Type B pancreatic cell (in vitro differentiated cells): ENCODE measurements at regions not wholly inside any gene's neighbourhood (a gene's known extent, or its start where the extent isn't known, plus 50 kb on each side); places are given as distances from the start of the nearest gene placed in this dataset.

Source experiments
- DNase-seq: peaks from one replicate; pipeline ENCODE4 v3.0.0; 2021; ENCODE audit warnings: mixed read lengths; ENCODE audit not compliant: unreplicated experiment; ENCODE audit errors: extremely low spot score
- H3K27ac Mint-ChIP-seq: 2 replicates; pipeline ENCODE4 v1.8.0; 2021; ENCODE audit warnings: mild to moderate bottlenecking, mixed read lengths
- H3K27me3 Mint-ChIP-seq: 2 replicates; pipeline ENCODE4 v1.8.0; 2021; ENCODE audit warnings: mixed read lengths
- H3K36me3 Mint-ChIP-seq: 2 replicates; pipeline ENCODE4 v1.8.0; 2021; ENCODE audit warnings: mixed read lengths
- H3K4me1 Mint-ChIP-seq: one replicate; pipeline ENCODE4 v1.8.0; 2021; ENCODE audit warnings: mixed read lengths; ENCODE audit not compliant: unreplicated experiment
- H3K4me3 Mint-ChIP-seq: 2 replicates; pipeline ENCODE4 v1.8.0; 2021; ENCODE audit warnings: mild to moderate bottlenecking, mixed read lengths
- H3K9me3 Mint-ChIP-seq: 2 replicates; pipeline ENCODE4 v1.8.0; 2021; ENCODE audit warnings: mixed read lengths
- TF ChIP-seq, protein P1 (sequence below): fragments of 200-600 bp; sonication (generic); conservative IDR thresholded peaks from 2 replicates; pipeline ENCODE4 v1.5.0; 2021; ENCODE audit warnings: antibody characterized with exemption, mild to moderate bottlenecking

DNA sequence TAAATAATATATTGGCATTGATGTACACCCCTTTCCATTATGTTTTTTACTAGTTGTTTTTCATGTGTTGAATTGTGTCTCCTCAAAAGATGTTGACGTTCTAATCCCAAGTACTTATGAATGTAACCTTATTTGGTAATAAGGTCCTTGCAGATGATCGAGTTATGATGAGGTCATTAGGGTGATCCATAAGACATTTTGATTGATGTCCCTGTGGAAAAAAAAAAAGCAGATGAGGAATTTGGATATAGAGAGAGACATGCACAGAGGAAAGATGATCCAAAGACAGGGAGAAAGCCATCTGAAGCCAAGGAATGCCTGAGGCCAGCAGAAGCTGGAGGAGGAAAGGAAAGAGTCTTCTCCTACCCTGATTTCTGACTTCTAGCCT, 632.7 kb downstream of the TLR4 start:
- Mint-ChIP-seq H3K36me3 (no peaks in the 10 kb centered on the region), H3K27ac (no peak overlapping the region), H3K4me3 (no peak overlapping the region), H3K4me1 (no peaks in the 10 kb centered on the region), H3K9me3 (no peaks in the 10 kb centered on the region), H3K27me3 (no peaks in the 10 kb centered on the region)
- TF ChIP-seq, protein P1, sequence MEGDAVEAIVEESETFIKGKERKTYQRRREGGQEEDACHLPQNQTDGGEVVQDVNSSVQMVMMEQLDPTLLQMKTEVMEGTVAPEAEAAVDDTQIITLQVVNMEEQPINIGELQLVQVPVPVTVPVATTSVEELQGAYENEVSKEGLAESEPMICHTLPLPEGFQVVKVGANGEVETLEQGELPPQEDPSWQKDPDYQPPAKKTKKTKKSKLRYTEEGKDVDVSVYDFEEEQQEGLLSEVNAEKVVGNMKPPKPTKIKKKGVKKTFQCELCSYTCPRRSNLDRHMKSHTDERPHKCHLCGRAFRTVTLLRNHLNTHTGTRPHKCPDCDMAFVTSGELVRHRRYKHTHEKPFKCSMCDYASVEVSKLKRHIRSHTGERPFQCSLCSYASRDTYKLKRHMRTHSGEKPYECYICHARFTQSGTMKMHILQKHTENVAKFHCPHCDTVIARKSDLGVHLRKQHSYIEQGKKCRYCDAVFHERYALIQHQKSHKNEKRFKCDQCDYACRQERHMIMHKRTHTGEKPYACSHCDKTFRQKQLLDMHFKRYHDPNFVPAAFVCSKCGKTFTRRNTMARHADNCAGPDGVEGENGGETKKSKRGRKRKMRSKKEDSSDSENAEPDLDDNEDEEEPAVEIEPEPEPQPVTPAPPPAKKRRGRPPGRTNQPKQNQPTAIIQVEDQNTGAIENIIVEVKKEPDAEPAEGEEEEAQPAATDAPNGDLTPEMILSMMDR: no peak
- no peak for DNase-seq

DNA sequence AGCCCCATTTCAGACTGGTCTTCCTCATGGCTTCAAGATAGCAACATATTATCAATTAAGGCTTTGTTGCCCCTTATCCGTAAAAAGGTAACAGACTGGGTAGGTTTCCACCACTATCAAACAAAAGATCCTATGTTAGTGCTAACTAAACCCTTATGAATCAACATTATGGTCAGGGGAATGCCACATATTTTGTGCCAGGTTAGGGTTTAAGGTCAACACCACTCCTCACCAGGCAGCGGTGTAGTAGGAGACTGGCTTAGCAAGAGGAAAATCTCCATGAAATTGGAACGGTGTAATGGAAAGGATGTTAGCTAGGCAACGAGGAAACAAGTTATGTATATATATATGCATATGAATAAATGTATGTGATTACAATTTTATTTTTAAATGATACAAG, 655.8 kb downstream of the TLR4 start:
- TF ChIP-seq, protein P1: no peak
- no peaks in the 10 kb centered on the region for H3K9me3 Mint-ChIP-seq

DNA sequence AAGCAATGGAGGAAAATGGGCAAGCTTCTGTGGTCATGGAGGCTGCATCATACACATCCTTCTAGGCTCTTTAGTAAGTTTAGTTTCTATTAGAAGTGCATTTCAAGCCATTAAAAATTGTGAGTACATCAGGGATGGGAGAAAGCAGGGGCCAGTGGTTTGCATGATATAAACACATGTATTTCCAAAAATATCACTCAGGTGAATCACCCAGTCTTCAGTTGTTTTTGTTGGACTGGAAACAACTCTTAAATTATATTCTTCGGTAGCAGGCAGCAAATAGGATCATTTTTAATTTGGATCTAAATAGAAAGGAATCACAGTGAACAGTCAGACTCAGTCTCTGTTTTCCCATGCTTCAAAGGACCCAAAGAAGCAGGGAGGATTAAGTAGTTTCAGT, 657.9 kb downstream of the TLR4 start:
- TF ChIP-seq, protein P1: no peak
- Mint-ChIP-seq H3K4me1 (no peaks in the 10 kb centered on the region), H3K27me3 (no peaks in the 10 kb centered on the region), H3K9me3 (no peaks in the 10 kb centered on the region), H3K4me3 (no peak overlapping the region), H3K27ac (no peak overlapping the region), H3K36me3 (no peaks in the 10 kb centered on the region)
- no peak for DNase-seq

More for the DNA sequence above, 655.8 kb downstream of the TLR4 start:
- Mint-ChIP-seq H3K27me3 (no peaks in the 10 kb centered on the region), H3K4me3 (no peak overlapping the region), H3K27ac (no peak overlapping the region), H3K4me1 (no peaks in the 10 kb centered on the region), H3K36me3 (no peaks in the 10 kb centered on the region)
- DNase-seq: no peak

DNA sequence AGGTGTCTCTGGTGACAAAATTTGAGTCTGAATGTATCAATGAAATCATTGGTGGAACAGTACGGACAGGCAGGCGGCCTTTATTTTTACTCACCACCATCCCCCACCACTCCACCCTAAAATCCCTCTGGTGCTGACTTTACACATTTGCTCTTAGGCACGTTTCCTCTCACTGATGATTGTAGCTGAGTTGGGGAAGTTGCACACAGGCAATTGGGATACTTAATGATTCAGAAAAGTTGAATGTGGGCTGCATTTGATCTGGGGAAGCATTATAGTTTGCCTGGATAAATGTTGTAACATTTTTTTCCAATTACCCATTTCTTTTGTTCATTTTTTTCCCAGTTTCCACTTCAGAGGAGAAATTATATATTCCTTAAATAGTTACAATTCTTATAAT, 658.4 kb downstream of the TLR4 start:
- no peaks in the 10 kb centered on the region for H3K27me3 Mint-ChIP-seq
- H3K4me3 Mint-ChIP-seq: no peak overlapping the region
- TF ChIP-seq, protein P1: no peak
- no peaks in the 10 kb centered on the region for H3K36me3 Mint-ChIP-seq
- H3K27ac Mint-ChIP-seq: no peak overlapping the region
- no peak for DNase-seq
- H3K9me3 Mint-ChIP-seq: no peaks in the 10 kb centered on the region
- no peaks in the 10 kb centered on the region for H3K4me1 Mint-ChIP-seq

DNA sequence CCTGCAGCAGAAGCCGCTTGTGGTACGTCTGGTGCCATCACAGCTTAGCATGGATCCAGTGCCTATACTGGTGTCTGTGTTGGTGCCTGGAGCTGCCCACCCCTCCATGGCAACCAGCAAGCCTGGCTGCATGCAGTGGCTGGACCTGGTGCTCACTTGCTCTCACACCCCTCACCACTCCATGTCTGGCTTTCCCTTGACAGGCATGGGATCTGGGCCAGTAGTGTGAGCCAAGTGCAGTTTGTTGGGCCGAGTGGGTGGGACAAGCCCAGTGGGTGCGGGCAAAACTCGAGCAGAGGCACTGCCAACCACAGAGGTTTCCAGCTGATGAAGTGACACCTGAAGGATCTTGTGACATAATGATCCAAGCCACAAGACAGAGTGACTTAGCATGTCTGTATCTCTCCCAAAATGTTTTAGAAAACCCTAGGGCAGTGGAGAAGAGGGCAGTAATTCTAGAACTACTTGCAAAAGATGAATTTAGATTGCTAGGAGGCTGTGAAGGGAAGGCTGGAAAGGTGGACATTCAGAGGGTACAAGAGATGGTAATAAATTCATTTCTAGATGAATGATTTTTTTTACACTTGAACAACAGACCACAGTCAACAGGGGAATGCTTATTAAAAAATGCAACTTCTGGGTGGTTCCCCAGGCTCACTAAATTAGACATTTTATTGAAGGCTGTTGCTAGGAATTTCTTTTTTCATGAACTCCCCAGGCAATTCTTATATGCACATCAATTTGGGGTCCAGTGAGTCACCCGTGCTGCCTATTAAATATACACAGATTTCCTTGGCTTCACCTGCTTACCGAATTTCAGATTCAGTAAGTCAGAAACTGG, 660.3 kb downstream of the TLR4 start:
- H3K9me3 Mint-ChIP-seq: no peaks in the 10 kb centered on the region
- H3K27ac Mint-ChIP-seq: no peak overlapping the region
- no peaks in the 10 kb centered on the region for H3K36me3 Mint-ChIP-seq
- H3K4me1 Mint-ChIP-seq: no peaks in the 10 kb centered on the region
- no peaks in the 10 kb centered on the region for H3K27me3 Mint-ChIP-seq
- H3K4me3 Mint-ChIP-seq: no peak overlapping the region
- no peak for DNase-seq
- TF ChIP-seq, protein P1: no peak
